ENCODE measurements at regions not wholly inside any gene's neighbourhood (a gene's known extent, or its start where the extent isn't known, plus 50 kb on each side); places are given as distances from the start of the nearest gene placed in this dataset.
"Not testable (repeated sequence)": the region's sequence is repeated elsewhere in the genome, so short reads cannot be mapped to it uniquely, and the experiment has no call there.

DNA sequence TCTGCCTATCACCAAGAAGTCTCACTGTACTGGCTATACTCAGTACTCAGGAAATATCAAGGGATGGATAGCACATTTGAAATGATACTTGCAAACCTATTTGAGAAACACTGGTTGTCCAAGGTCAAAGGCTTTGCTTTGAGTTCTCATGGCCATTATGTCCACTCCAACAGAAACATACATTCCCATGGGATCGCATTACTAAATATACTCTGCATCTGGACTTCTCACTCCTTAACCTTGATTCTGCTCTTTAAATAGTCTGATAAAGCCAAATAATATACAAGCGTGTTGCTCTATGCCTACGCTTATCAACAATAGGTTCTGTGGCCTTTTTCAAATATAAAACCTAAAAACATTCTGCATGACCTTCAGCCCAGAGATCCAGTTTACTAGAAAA, 1054.8 kb downstream of the MRPL39 start:
- DNase-seq (ENCODE audit: low spot score) = no peak

DNA sequence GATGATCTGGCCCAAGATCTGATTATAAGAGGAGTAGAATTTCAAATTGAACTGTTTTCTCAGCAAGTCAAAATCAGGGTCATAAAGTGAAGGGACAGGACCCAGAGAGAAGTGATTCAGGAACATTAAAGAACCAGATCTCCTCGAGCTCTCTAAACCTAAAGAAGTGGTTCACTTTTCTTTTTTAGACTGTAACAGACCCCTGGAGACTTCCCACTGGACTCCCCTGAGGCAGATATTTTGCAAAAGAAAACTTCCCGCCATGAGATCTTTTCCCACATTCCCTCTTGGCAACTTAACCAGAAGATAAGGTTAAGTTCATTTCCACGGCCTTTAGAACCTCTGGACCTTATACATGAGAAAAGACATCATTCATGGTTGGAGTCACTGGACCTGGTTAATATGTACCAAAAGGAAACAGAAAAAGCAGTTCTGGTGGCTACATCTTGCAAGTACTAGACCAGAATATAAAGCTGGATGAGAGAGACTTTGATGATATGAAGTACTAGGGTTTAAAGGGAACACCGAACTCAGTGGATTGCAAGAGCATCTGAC, 1061.4 kb downstream of the MRPL39 start:
- DNase-seq (ENCODE audit: low spot score) = no peak

DNA sequence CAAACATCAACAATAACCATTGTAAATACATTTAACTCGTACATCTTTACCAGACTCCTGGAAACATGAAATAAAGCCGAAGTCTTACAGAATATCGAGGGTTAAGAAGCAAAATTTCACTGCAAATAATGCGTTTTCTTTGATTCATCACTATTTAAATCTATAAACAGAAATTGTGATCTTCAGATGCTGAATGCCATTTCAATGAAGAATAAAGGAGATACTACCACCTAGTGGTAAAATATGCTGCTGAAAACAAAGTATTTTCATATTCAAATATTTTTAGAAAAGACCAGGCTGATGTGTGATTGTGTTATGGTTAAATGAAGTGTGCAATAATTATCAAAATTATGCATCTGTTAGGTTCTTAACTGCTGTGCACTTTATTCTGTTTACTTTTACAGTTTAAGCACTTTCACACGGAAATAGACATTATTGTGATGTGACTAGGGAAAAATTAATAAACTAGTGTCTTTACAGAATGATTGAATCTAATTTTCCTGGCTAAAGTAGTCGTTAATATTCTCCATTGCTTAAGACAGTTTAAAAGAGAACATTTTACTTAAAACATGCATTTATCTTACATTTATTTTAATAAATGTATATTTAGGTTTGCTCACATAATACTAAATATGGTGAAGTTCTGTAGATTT, 1093.1 kb downstream of the MRPL39 start:
- DNase-seq (ENCODE audit: low spot score) = no peak

DNA sequence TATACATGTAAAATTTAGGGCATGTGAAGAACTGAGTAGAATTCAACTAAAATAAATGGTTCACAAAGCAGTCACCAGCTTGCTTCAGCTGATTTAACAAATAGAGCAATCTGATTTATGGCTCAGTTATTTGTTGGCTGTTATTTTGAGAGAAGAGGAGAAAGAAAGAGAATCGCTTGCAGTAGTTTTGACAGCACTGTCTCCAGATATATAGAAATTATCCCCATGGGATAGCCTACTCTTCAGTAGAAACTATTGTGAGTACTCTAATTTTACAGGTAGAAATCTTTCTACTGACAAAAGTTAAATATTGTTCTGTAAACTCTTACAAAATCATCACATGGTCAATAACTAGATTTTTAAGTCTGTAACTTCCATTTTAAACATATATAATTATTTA, 1098.2 kb downstream of the MRPL39 start:
- no peak for DNase-seq (ENCODE audit: low spot score)

DNA sequence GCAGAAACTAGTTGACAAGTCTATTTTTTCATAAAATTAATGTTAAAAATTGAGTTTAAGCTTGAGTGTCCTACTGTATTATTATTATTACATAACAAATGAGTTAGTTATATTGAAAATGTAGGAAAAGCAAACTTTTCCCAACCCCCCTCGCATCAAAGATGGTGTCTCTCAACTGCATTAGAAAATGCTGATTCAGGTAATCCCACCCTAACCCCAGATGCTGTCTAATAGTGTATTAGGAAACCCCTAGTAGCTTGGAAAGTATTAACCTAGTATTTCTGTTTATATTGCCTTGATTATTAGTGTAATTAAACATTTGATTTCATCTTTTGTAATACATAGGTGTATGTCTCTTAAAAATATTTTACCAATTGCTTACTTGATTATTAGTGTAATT, 1120.3 kb downstream of the MRPL39 start:
- no peak for DNase-seq (ENCODE audit: low spot score)

DNA sequence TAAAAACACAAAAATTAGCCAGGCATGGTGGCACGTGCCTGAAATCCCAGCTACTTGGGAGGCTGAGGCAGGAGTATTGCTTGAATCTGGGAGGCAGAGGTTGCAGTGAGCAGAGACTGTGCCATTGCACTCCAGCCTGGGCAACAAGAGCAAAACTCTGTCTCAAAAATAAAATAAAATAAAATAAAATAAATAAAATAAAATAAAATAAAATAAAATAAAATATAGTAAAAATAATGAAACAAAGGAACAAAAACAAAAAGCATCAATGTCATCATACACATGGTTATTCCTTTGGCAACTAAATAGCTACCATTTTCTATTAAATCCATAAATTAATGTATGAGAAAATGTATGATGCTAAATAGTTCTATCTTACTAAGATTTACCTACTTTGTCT, 1123.9 kb downstream of the MRPL39 start:
- not testable (repeated sequence) for DNase-seq (ENCODE audit: low spot score)

DNA sequence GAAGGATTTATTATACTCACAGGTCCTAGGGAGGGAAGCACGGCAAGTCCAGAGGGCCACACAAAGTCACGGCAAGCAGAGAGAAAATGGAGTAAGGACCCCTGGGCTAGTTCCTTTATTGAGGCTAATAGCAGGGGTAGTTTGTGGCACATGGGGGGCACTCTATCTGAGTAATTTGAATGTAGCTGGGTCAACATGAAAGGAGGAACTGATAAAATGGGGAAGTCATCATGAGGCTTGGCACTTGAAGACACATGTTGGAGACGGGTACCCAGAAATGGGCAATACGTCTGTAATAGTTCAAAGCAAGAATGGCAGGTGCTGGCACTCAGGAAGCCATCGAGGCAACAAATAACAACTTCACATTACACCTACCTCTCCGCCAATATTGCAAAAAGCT, 1136.4 kb downstream of the MRPL39 start:
- no peak for DNase-seq (ENCODE audit: low spot score)

DNA sequence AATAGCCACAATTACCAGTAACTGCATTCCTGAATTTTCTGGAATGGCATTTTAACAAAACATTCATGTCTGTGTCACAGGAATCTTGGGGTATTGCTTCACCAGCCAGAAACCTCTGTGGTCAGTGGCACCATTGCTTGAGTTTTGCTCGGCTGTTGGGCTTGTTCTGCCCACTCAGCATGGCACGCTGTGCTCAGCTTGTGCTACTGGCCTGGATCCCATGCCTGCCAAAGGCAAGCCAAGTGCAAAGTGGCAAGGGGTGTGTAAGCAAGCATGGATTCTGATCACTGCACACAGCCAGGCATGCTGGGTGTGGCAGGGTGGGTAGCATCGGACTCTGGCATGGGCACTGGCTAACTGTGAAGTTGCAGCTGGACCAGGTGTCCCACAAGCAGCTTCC, 1150.9 kb downstream of the MRPL39 start:
- no peak for DNase-seq (ENCODE audit: low spot score)

DNA sequence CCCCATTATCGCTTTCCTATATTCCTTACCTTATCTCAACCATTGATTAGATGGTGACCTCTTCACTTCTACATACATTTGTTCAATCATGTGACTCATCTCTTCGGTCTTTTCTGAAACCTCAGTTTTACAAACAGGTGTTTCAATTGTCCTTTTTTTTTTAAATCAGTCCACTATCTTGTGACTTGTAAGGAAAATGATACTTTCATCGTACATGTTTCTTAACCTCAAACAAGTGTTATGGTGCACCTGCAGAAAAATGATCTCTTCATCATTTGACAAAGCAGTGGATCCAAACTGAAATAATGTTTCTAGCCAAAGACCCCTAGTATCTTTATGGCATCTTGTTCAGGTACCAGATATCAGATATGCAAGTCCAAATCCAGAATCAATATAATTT, 1157.2 kb downstream of the MRPL39 start:
- DNase-seq (ENCODE audit: low spot score) = no peak

DNA sequence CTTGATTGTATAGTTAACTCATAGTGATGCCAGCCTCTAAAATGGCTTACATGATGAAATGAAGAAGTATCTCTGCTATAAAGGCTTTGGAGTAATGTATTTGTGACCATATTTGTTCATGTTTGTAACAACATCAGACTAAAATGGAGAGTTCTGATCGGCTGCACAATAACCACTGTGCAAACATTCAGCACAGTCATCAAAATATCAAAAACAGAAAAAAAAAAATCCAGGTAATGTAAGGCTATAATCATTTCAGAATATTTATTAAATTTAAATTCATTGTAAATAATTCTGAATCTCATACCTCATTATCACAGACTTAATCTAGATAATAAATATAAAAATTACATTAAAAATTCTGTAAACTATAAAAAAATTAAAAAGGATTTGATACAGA, 1161.8 kb downstream of the MRPL39 start:
- no peak for DNase-seq (ENCODE audit: low spot score)

DNA sequence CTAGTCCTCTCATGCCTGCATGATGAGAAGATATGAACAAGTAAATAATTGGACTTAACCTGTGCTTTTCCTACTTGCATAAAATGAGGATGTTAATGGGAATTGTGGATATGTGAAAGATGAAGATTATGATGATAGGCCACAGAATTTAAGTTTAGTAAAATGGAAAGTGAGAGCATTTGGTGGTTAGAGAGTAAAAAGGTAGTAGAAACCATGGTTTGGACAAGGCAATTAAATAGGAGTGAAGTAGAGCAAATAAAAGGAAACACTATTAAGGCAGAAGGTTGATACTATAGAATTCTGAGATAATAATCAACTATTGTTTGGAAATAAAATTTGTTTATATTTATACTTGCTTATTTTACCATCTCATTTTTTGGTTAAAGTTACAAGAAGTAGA, 1162.5 kb downstream of the MRPL39 start:
- DNase-seq (ENCODE audit: low spot score) = no peak

DNA sequence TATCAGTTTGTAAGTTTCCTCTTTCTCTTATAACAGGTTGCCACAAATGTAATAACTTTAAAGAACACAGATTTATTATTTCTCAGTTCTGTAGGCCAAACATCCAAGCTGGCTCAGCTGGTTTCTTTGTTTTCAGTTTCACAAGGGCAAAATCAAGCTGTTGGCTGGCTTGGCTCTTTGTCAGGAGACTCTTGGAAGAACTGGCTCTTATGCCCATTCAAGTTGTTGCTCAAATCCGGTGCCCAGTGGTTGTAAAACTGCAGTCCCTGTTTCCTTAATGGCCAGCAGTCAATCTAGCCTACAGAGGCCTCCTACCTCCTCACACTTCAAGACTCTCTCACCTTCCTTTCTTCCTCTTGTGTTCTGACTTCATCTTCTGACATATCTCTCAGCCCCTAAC, 1171.0 kb downstream of the MRPL39 start:
- DNase-seq (ENCODE audit: low spot score) = no peak

DNA sequence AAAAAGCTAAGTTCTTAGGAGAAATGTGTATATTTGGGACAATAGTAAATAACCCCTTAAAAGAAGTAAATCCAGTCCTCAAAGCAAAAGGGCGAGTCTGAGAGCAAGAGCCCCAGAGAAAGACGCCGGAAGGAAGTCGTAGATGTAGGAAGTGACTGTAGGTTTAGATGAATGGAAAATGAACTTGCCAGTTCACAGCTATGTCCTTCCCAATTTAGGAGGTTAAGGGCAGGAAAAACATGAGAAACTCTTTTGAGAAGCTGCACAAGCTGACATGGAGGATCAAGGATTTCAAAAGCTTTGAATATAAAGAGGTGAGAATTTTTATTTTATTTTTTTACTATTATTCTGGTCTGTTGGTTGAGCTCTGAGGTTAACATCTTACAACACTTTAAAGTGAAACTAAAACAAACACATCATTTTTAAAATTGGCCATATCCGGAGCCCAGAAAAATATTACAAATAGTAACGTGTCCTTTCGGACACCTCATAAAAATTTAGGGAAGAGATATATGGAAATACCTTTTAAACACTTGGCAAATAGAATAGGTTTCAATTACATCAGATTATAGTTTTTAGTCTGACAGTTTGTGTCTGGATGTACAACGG, 1178.6 kb downstream of the MRPL39 start:
- DNase-seq (ENCODE audit: low spot score) = no peak

DNA sequence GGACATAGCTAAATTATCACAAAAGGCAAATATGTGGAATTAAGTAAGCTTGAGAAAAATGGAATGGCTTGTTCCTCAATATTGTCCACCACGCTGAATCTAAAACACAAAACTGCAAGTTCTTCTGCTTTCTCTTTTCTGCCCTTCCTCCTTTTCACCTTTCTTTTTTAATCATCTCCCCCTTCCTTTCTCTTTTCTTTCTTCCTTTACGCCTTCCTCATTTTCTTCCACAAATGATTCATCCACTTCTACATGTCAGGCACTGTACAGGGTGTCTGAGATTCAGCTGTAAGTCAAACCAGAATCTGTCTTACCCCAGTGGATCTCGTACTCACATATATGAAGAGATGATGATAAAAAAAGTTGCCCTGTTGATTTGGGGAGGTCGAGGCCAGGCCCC, 1182.5 kb downstream of the MRPL39 start:
- DNase-seq (ENCODE audit: low spot score) = no peak

DNA sequence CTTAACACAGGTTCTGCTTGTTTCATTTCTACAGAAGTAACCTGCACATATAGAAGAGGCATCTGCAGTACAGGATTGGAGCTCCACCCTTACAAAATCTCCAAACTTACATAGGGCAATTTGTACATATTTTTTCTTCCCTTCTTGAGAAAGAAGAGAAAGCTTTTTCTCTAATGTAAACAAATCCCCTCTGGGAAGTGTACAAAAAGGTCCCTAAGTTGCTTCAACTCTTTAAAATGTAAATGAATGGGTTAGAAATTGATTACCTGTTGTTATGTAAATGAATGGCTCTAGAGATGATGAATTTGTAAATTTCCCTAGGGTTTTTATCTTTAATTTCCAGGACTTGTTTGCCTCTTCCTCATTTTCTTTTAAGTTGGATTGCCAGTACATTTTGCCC, 1183.7 kb downstream of the MRPL39 start:
- no peak for DNase-seq (ENCODE audit: low spot score)

DNA sequence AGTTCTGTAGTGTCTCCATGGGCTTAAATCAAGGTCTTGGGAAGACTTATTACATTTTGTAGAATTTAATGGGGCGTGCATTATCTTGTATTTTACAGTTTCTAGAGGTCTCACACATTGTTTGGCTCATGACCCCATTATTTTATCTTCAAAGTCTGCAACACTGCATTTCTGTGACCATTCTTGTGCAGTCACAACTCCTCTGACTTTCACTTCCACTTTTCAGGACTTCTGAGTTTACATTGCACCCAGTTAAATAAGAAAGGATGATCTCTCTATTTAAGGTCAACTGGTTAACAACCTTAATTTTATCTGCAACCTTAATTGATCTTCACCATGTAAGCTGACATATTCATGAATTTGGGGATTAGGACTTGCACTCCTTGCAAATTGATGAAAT, 1186.6 kb downstream of the MRPL39 start:
- no peak for DNase-seq (ENCODE audit: low spot score)

DNA sequence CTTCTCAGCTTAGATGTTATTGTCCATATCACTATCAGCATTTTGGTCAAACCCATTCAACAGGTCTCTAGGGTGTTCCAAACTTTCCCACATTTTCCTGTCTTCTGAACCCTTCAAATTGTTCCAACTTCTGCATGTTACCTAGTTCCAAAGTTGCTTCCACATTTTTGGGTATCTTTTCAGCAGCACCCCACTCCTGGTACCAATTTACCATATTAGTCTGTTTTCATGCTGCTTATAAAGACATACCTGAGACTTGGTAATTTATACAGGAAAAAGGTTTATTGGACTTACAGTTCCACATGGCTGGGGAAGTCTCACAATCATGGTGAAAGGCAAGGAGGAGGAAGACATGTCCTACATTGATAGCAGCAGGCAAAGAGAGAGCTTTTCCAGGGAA, 1187.6 kb downstream of the MRPL39 start:
- not testable (repeated sequence) for DNase-seq (ENCODE audit: low spot score)

DNA sequence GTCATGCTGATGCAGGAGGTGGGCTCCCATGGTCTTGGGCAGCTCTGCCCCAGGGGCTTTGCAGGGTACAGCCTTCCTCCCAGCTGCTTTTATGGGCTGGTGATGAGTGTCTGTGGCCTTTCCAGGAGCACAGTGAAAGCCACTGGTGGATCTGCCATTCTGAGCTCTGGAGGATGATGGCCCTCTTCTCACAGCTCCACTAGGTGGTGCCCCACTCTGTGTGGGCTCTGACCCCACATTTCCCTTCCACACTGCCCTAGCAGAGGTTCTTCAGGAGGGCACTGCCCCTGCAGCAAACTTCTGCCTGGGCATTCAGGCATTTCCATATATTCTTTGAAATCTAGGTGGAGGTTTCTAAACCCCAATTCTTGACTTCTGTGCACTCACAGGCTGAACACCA, 1188.6 kb downstream of the MRPL39 start:
- DNase-seq (ENCODE audit: low spot score) = no peak

DNA sequence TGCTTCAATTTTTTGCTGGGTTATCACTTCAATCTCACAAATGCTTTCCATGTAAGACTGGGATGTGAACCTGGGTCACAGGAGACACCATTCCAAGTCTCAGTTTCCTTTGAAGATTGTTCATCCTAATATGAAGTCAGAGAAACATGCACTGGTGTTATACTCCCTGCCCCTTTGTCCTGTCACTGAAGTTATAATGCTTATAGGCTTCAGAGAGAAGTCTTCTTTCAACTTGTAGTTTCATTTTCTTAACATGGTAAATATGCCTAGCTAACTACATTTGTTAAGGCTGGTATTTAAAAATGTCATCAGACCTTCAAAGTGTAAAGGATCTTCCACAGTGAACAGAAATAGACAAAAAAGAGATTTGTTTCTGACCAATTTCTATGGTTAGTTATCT, 1195.9 kb downstream of the MRPL39 start:
- DNase-seq (ENCODE audit: low spot score) = no peak

DNA sequence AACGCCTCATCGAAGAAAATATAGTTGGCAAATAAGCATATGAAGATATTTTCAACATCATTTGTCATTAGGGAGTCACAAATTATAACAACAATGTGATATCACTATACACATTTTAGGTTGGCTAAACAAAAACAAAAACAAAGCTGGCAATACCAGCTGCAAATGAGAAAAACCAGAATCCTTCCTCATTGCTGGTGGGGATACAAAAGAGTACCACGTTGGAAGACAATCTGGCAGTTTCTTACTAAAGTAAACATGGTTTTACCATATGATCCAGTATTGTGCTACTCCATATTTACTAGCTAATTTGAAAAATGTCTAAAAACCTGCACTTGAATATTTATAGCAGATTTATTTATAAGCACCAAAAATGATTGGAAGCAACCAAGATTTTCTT, 1204.1 kb downstream of the MRPL39 start:
- DNase-seq (ENCODE audit: low spot score) = no peak

DNA sequence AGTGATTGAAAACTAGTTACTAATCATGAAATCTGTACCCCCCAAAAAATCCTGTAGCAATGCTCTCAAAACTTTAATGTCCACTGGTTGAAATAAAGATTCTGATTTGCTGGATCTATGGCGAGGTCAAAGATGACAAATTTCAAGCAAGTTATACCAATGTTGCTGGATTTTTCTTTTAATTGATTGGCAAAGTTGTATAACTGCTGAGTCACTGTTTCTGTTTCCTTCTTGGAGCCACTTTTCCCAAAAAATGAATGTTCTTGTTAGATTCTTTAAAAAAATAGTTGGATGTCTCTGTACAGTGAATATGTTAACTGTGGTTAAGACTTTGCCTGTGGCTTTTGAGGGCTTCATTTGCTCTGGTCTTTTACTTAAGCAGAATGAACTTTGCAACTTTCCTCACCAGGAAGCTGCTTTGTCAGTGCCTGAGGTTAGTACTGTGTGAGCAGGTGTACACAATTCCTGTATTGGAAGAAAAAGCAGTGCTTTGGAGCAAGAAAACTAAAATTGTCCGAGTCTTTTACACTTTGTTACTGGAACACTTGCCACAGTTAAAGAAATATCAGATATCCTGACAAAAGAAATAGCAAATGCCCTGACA, 1211.9 kb downstream of the MRPL39 start:
- DNase-seq (ENCODE audit: low spot score) = no peak

DNA sequence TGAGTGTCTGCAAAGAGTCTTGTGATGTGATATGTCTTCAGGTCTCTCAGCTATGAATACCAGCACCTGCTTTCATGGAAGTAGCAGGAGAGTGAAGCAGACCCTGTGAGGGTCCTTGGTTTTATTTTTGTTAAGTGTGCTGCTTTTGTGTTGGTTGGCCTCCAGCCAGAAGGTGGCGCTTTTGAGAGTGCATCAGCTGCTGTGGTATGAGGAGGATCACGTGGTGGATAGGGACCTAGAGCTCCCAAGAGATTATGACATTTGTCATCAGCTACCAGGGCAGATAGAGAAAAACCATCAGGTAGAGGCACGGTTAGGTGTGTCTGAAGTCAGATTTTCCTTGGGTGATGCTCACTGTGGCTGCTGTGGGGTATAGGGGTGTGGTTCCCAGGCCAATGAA, 1232.1 kb downstream of the MRPL39 start:
- no peak for DNase-seq (ENCODE audit: low spot score)

DNA sequence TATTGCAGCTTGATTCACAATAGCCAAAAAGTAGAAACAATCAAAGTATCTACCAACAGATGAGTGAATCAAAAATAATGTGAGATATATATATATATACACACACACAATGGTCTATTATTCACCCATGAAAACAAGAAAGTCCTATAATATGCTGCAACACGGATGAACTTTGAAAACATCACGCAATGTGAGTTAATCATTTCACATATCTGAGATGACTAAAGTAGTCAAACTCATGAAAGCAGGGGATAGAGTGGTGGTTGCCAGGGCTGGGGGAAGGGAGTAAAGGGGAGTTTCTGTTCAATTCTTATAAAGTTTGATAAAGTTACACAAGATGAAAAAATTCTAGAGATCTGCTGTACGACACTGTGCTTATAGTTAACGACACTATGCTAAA, 1234.8 kb downstream of the MRPL39 start:
- DNase-seq (ENCODE audit: low spot score) = no peak
